ENCODE measurements at regions not wholly inside any gene's neighbourhood (a gene's known extent, or its start where the extent isn't known, plus 50 kb on each side); places are given as distances from the start of the nearest gene placed in this dataset.
A peak's percentile ranks its signal among the peaks of the same experiment; 100 is the strongest.
"Not testable (repeated sequence)": the region's sequence is repeated elsewhere in the genome, so short reads cannot be mapped to it uniquely, and the experiment has no call there.

DNA sequence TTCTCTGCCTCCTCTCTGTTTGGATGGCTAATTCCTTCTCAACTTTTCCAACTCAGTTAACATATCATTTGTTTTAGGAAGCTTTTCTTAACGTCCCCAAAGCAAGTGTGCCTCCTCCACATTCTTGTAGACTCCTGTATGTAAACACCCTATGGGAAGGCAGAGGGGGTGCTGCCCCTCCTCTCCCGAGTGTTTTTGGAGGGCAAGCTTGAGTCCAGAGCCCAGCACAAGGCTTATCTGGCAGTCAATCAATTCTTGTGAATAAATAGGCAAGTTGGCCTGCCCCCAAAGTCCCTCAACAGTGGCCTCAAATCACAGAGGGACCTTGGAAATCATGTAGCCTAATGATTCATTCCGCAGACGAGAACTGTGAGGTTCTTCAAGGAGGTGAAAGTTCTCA is 305.6 kb downstream of the RPS24 start:
- Mint-ChIP-seq H3K9me3 (ENCODE audit: unreplicated experiment) (no peaks in the 10 kb centered on the region), H3K4me1 (ENCODE audit: unreplicated experiment) (peaks cover 7% of the 10 kb centered on the region), H3K27ac (ENCODE audit: unreplicated experiment) (no peak overlapping the region), H3K4me3 (ENCODE audit: unreplicated experiment) (no peak overlapping the region), H3K36me3 (ENCODE audit: low read depth, unreplicated experiment) (no peaks in the 10 kb centered on the region), H3K27me3 (ENCODE audit: unreplicated experiment) (peaks cover 3% of the 10 kb centered on the region)
- TF ChIP-seq, protein P1, sequence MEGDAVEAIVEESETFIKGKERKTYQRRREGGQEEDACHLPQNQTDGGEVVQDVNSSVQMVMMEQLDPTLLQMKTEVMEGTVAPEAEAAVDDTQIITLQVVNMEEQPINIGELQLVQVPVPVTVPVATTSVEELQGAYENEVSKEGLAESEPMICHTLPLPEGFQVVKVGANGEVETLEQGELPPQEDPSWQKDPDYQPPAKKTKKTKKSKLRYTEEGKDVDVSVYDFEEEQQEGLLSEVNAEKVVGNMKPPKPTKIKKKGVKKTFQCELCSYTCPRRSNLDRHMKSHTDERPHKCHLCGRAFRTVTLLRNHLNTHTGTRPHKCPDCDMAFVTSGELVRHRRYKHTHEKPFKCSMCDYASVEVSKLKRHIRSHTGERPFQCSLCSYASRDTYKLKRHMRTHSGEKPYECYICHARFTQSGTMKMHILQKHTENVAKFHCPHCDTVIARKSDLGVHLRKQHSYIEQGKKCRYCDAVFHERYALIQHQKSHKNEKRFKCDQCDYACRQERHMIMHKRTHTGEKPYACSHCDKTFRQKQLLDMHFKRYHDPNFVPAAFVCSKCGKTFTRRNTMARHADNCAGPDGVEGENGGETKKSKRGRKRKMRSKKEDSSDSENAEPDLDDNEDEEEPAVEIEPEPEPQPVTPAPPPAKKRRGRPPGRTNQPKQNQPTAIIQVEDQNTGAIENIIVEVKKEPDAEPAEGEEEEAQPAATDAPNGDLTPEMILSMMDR (IDR thresholded peaks at IDR 0.05; ENCODE audit: unreplicated experiment): no peak
- no peak for DNase-seq (ENCODE audit: low spot score)

DNA sequence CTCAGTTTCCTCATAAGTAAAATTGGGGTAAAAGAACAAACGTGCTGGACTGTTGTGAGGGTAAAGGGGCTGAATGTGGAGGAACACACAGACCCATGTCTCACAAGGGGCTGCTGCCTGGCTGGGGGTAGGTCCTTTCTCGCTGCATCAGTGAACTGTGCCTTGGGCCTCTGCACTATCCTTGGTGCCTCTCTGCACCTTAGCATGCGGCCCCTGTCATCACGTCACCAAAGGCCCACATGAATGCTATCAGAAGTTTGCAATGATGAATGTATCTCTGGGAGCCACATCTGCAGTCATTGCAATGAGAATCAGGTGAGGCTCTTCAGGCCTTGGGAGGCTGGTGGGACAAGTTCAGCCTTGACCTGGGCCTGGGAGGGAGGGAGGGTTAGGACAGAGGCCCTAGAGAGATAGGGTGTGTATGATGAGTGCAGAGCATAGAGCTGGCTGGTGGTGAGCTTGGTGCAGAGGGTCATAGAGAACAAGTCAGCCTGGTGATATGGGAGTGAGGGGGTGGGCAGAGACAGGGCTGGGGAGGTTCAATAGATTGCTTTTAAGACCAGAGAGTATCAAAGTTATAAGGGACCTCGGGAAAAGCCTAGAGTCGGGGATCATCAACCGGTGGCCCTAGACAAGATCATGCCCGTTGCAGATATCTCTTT is 308.4 kb downstream of the RPS24 start:
- TF ChIP-seq, protein P1 (IDR thresholded peaks at IDR 0.05; ENCODE audit: unreplicated experiment): no peak
- Mint-ChIP-seq H3K27ac (ENCODE audit: unreplicated experiment) (no peak overlapping the region), H3K27me3 (ENCODE audit: unreplicated experiment) (peaks cover 3% of the 10 kb centered on the region), H3K4me1 (ENCODE audit: unreplicated experiment) (no peaks in the 10 kb centered on the region), H3K9me3 (ENCODE audit: unreplicated experiment) (no peaks in the 10 kb centered on the region), H3K36me3 (ENCODE audit: low read depth, unreplicated experiment) (no peaks in the 10 kb centered on the region), H3K4me3 (ENCODE audit: unreplicated experiment) (no peak overlapping the region)
- peak; percentile 1 for DNase-seq (ENCODE audit: low spot score)

DNA sequence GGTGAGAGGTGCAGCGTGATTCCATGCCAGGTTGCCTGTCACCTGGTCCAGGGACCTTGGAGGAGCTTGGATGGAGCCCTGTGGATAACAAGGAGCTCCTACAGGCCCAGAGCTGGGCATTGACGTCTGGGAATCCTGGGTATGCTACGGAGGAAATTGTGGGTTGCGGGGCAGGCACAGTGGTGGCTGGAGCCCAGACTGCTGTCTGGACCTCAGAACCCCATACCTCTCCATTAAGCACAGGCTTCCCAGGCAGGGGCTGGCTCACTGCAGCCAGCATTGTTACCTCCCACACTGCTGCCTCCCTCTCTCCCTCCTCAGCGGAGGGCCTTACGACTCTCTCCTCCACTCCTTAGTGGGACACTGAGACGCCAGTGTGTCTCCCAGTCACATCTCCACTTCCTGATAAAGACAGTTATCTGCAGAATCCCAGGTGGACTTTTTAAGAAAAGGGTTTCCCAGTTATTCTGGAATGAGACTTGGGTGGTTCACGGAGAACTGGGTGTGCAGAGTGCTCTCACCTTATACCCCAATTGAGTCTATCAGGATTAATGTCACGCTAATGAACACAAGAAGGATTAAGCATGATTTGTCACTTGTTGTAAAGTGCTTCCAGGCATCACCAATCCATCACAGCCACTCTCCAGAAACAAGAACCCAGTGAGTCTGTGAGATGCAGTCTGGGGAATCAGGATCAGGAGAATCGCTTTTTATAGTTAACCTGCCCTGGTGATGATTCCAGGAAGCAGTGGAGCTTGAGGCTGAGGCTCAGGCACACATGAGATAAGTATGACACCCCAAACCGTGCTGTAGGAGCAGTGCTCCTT is 309.4 kb downstream of the RPS24 start:
- no peaks in the 10 kb centered on the region for H3K27me3 Mint-ChIP-seq (ENCODE audit: unreplicated experiment)
- no peaks in the 10 kb centered on the region for H3K36me3 Mint-ChIP-seq (ENCODE audit: low read depth, unreplicated experiment)
- no peak overlapping the region for H3K27ac Mint-ChIP-seq (ENCODE audit: unreplicated experiment)
- TF ChIP-seq, protein P1 (IDR thresholded peaks at IDR 0.05; ENCODE audit: unreplicated experiment): no peak
- no peaks in the 10 kb centered on the region for H3K9me3 Mint-ChIP-seq (ENCODE audit: unreplicated experiment)
- no peaks in the 10 kb centered on the region for H3K4me1 Mint-ChIP-seq (ENCODE audit: unreplicated experiment)
- DNase-seq (ENCODE audit: low spot score): no peak
- H3K4me3 Mint-ChIP-seq (ENCODE audit: unreplicated experiment): no peak overlapping the region

DNA sequence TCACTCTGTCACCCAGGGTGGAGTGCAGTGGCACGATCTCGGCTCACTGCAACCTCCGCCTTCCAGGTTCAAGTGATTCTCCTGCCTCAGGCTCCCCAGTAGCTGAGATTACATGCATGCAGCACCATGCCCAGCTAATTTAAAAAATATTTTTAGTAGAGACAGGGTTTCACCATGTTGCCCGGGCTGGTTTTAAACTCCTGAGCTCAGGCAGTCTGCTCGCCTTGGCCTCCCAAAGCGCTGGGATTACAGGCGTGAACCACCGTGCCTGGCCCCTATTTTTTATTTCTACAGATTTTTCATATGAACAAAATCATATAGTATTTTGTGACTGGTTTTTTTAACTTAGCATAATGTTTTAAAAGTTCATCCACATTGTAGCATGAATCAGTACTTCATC is 310.6 kb downstream of the RPS24 start:
- H3K27me3 Mint-ChIP-seq (ENCODE audit: unreplicated experiment); H3K9me3 Mint-ChIP-seq (ENCODE audit: unreplicated experiment); DNase-seq (ENCODE audit: low spot score); H3K27ac Mint-ChIP-seq (ENCODE audit: unreplicated experiment); H3K4me1 Mint-ChIP-seq (ENCODE audit: unreplicated experiment); H3K4me3 Mint-ChIP-seq (ENCODE audit: unreplicated experiment); H3K36me3 Mint-ChIP-seq (ENCODE audit: low read depth, unreplicated experiment): not testable (repeated sequence)

DNA sequence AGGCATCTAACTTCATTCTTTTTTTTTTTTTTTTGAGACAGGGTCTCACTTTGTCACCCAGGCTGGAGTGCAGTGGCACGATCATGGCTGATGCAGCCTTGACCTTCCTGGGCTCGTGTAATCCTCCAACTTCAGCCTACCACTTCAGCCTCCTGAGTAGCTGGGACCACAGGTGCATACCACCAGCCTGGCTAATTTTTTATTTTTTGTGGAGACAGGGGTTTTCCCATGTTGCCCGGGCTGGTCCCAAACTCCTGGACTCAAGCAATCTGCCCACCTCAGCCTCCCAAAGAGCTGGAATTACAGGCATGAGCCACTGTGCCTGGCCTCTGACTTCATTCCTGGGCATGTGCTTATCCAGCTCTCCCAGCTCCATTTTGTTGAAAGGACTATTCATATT is 311.9 kb downstream of the RPS24 start:
- not testable (repeated sequence) for H3K9me3 Mint-ChIP-seq (ENCODE audit: unreplicated experiment); DNase-seq (ENCODE audit: low spot score); H3K4me1 Mint-ChIP-seq (ENCODE audit: unreplicated experiment); H3K4me3 Mint-ChIP-seq (ENCODE audit: unreplicated experiment); H3K27me3 Mint-ChIP-seq (ENCODE audit: unreplicated experiment); H3K27ac Mint-ChIP-seq (ENCODE audit: unreplicated experiment); H3K36me3 Mint-ChIP-seq (ENCODE audit: low read depth, unreplicated experiment)

DNA sequence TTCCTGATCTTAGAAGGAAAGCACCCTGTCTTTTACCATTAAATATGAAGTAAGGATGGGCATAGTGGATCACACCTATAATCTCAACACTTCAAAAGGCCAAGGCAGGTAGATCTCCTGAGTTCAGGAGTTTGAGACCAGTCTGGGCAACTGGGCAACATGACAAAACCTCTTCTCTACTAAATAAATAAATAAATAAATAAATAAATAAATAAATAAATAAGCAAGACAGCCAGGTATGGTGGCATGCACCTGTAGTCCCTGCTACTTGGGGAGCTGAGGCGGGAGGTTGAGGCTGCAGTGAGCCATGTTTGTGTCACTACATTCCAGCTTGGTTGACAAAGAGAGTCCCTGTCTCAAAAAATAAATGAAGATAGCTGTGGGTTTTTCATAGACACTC is 313.1 kb downstream of the RPS24 start:
- Mint-ChIP-seq H3K9me3 (ENCODE audit: unreplicated experiment) (no peaks in the 10 kb centered on the region), H3K4me3 (ENCODE audit: unreplicated experiment) (no peak overlapping the region), H3K36me3 (ENCODE audit: low read depth, unreplicated experiment) (no peaks in the 10 kb centered on the region), H3K4me1 (ENCODE audit: unreplicated experiment) (no peaks in the 10 kb centered on the region), H3K27ac (ENCODE audit: unreplicated experiment) (no peak overlapping the region), H3K27me3 (ENCODE audit: unreplicated experiment) (no peaks in the 10 kb centered on the region)
- TF ChIP-seq, protein P1 (IDR thresholded peaks at IDR 0.05; ENCODE audit: unreplicated experiment): no peak
- DNase-seq (ENCODE audit: low spot score): no peak
